ENCODE measurements at regions not wholly inside any gene's neighbourhood (a gene's known extent, or its start where the extent isn't known, plus 50 kb on each side); places are given as distances from the start of the nearest gene placed in this dataset.
A peak's percentile ranks its signal among the peaks of the same experiment; 100 is the strongest.

DNA sequence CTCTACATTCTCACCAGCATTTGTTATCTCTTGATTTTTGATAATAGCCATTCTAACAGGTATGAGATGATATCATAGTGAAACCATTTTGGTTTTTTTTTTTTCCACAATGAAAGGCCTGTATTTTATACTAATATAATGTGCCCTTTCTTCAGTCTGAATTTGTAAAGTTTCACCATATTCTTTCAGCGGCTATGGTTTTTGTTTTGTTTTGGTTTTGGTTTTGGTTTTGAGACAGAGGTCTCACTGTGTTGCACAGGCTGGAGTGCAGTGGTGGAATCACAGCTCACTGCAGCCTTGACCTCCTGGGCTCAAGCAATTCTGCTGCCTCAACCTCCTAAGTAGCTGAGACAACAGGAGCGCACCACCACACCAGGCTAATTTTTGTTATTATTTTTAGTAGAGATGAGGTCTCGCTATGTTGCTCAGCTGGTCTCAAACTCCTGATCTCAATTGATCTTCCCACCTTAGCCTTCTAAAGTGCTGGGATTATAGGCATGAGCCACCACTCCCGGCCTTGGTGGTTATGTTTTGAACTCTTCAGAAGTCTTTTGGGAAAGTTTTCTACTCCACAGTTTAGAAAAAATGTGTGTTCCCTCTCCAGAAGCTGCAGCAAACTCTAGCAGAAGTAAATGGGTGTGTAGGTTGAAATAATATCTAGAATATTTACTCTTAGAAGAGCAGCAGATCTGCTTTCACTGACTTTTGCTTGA lies 110.2 kb upstream of the UMPS start:
- DNase-seq (ENCODE audit: low spot score), result peak; percentile 63
- peak; percentile 80 to 87 for ATAC-seq
- Mint-ChIP-seq H3K36me3 (no peaks in the 10 kb centered on the region), H3K9me3 (no peaks in the 10 kb centered on the region), H3K4me1 (ENCODE audit: low read depth in 2 of 2) (peaks cover 42 to 47% of the 10 kb centered on the region in 2 donors), H3K4me3 (peak overlapping the region; percentile 70), H3K27me3 (no peaks in the 10 kb centered on the region), H3K27ac (peak overlapping the region; percentile 79 to 90)

DNA sequence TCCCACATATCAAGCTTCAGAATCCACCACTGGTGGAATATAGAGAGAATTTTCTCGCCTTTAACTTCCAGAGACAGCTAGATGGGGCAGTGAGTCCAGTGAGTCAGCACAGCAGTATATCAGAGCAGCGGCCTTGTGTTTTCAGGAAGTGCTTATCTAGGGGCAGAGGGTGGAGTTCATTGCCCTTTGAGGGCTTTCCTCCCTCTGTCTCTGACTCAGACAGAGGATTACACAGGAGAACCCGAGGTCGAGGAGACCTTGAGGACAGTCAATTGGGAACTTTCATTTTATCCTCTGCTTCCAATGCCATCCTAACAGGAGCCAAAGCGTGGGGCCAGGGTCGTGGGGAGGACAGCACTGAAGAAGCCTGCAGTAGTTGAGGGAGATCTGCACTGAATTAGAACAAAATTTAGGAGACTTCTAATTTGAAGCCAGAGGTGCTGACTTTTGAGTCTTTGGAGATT lies 109.6 kb upstream of the UMPS start:
- Mint-ChIP-seq H3K27me3 (no peaks in the 10 kb centered on the region), H3K9me3 (no peaks in the 10 kb centered on the region), H3K27ac (peak overlapping the region; percentile 79 to 90), H3K4me3 (peak overlapping the region; percentile 70), H3K4me1 (ENCODE audit: low read depth in 2 of 2) (peaks cover 36 to 42% of the 10 kb centered on the region in 2 donors), H3K36me3 (no peaks in the 10 kb centered on the region)
- DNase-seq (ENCODE audit: low spot score) (peak; percentile 61), ATAC-seq (peak; percentile 92 to 95)

DNA sequence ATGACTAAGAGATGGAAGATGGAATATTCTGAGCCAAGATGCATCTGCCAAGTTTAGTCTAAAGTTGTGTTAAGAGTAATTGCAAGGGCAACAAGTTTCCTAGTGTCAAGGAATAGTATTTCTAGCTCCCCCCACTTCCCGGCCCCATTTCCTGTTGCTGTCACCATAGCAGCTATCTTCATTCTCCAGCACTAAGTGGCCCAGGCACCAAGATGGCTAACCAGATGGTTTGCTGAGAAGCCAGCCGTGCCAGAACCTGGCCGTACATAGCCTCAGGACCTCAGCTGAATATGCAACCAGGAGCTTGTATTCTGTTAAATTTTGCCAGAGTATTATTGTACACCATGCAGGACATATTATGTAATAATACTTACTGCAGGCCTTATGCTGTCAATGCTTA lies 108.8 kb upstream of the UMPS start:
- Mint-ChIP-seq H3K9me3 (no peaks in the 10 kb centered on the region), H3K4me1 (ENCODE audit: low read depth in 2 of 2) (peaks cover 27 to 35% of the 10 kb centered on the region in 2 donors), H3K27me3 (no peaks in the 10 kb centered on the region), H3K27ac (peak overlapping the region in 1 of 2 donors; percentile 90), H3K36me3 (no peaks in the 10 kb centered on the region), H3K4me3 (no peak overlapping the region)
- DNase-seq (ENCODE audit: low spot score) (no peak), ATAC-seq (no peak)

GRCh38 chr3:124625074-124625473 lies 105.2 kb upstream of the UMPS start:
- H3K9me3 Mint-ChIP-seq, result no peaks in the 10 kb centered on the region
- H3K4me3 Mint-ChIP-seq, result no peak overlapping the region
- peaks cover 0 to 3% of the 10 kb centered on the region in 2 donors for H3K27me3 Mint-ChIP-seq
- no peak overlapping the region for H3K27ac Mint-ChIP-seq
- DNase-seq (ENCODE audit: low spot score) (no peak), ATAC-seq (no peak)
- no peaks in the 10 kb centered on the region for H3K36me3 Mint-ChIP-seq
- H3K4me1 Mint-ChIP-seq (ENCODE audit: low read depth in 2 of 2), result peaks cover 21% of the 10 kb centered on the region in 2 donors

DNA sequence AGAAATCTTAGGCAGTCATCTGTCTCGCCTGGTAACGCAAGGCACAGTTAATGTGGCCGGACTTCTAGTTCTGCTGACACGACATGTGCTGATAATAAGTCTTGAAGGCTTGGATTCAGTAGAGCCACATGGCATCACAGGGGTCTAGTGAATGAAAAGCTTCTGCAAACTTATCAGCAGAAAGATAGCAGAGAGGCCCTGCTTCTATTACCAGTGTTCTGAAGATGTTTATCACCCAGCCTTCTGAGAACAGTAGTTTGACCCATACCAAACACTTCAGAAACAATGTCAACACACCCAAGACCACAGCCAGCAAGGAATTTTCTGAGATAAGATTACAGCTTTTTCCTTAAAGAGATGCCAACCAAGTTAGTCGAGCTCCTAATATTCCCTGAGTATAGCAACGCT lies 102.7 kb upstream of the UMPS start:
- no peak for ATAC-seq
- no peaks in the 10 kb centered on the region for H3K9me3 Mint-ChIP-seq
- no peak overlapping the region for H3K27ac Mint-ChIP-seq
- DNase-seq (ENCODE audit: low spot score), result no peak
- H3K36me3 Mint-ChIP-seq, result no peaks in the 10 kb centered on the region
- H3K4me3 Mint-ChIP-seq, result no peak overlapping the region
- peaks cover 10 to 11% of the 10 kb centered on the region in 2 donors for H3K27me3 Mint-ChIP-seq
- peaks cover 6 to 8% of the 10 kb centered on the region in 2 donors for H3K4me1 Mint-ChIP-seq (ENCODE audit: low read depth in 2 of 2)

- DNase-seq (ENCODE audit: low spot score) (no peak), ATAC-seq (no peak)
- no peaks in the 10 kb centered on the region for H3K4me1 Mint-ChIP-seq (ENCODE audit: low read depth in 2 of 2)
- no peak overlapping the region for H3K4me3 Mint-ChIP-seq
- no peak overlapping the region for H3K27ac Mint-ChIP-seq
- H3K36me3 Mint-ChIP-seq, result no peaks in the 10 kb centered on the region
- H3K27me3 Mint-ChIP-seq, result peaks cover 10 to 14% of the 10 kb centered on the region in 2 donors
- H3K9me3 Mint-ChIP-seq, result no peaks in the 10 kb centered on the region
Observed at GRCh38 chr3:124628863-124629262, 101.4 kb upstream of the UMPS start.

GRCh38 chr3:124629497-124629896 lies 100.8 kb upstream of the UMPS start:
- H3K27me3 Mint-ChIP-seq, result peaks cover 10 to 14% of the 10 kb centered on the region in 2 donors
- DNase-seq (ENCODE audit: low spot score) (no peak), ATAC-seq (no peak)
- H3K9me3 Mint-ChIP-seq, result no peaks in the 10 kb centered on the region
- no peaks in the 10 kb centered on the region for H3K4me1 Mint-ChIP-seq (ENCODE audit: low read depth in 2 of 2)
- no peak overlapping the region for H3K4me3 Mint-ChIP-seq
- H3K27ac Mint-ChIP-seq, result no peak overlapping the region
- H3K36me3 Mint-ChIP-seq, result no peaks in the 10 kb centered on the region

- no peak for ATAC-seq
- H3K36me3 Mint-ChIP-seq, result no peaks in the 10 kb centered on the region
- DNase-seq (ENCODE audit: low spot score), result no peak
- H3K9me3 Mint-ChIP-seq, result no peaks in the 10 kb centered on the region
- peaks cover 5 to 6% of the 10 kb centered on the region in 2 donors for H3K4me1 Mint-ChIP-seq (ENCODE audit: low read depth in 2 of 2)
- H3K4me3 Mint-ChIP-seq, result no peak overlapping the region
- H3K27ac Mint-ChIP-seq, result no peak overlapping the region
- H3K27me3 Mint-ChIP-seq, result peaks cover 16 to 17% of the 10 kb centered on the region in 2 donors
Observed at GRCh38 chr3:124630960-124631359, 99.3 kb upstream of the UMPS start.

- no peaks in the 10 kb centered on the region for H3K36me3 Mint-ChIP-seq
- DNase-seq (ENCODE audit: low spot score), result no peak
- no peak overlapping the region for H3K27ac Mint-ChIP-seq
- no peaks in the 10 kb centered on the region for H3K9me3 Mint-ChIP-seq
- no peak overlapping the region for H3K4me3 Mint-ChIP-seq
- ATAC-seq, result no peak
- H3K27me3 Mint-ChIP-seq, result peaks cover 16 to 17% of the 10 kb centered on the region in 2 donors
- H3K4me1 Mint-ChIP-seq (ENCODE audit: low read depth in 2 of 2), result peaks cover 10 to 14% of the 10 kb centered on the region in 2 donors
Observed at GRCh38 chr3:124631727-124632126, 98.5 kb upstream of the UMPS start.

GRCh38 chr3:124632566-124633140 lies 97.6 kb upstream of the UMPS start:
- H3K27me3 Mint-ChIP-seq, result peaks cover 21 to 22% of the 10 kb centered on the region in 2 donors
- H3K27ac Mint-ChIP-seq, result no peak overlapping the region
- no peaks in the 10 kb centered on the region for H3K36me3 Mint-ChIP-seq
- no peak for DNase-seq (ENCODE audit: low spot score)
- ATAC-seq, result no peak
- H3K4me1 Mint-ChIP-seq (ENCODE audit: low read depth in 2 of 2), result peaks cover 15 to 20% of the 10 kb centered on the region in 2 donors
- no peaks in the 10 kb centered on the region for H3K9me3 Mint-ChIP-seq
- H3K4me3 Mint-ChIP-seq, result no peak overlapping the region

GRCh38 chr3:124633524-124633923 lies 96.7 kb upstream of the UMPS start:
- Mint-ChIP-seq H3K27ac (no peak overlapping the region), H3K4me3 (no peak overlapping the region), H3K27me3 (peaks cover 21 to 28% of the 10 kb centered on the region in 2 donors), H3K9me3 (no peaks in the 10 kb centered on the region), H3K4me1 (ENCODE audit: low read depth in 2 of 2) (peaks cover 19 to 25% of the 10 kb centered on the region in 2 donors), H3K36me3 (no peaks in the 10 kb centered on the region)
- ATAC-seq (no peak), DNase-seq (ENCODE audit: low spot score) (no peak)

- H3K9me3 Mint-ChIP-seq, result no peaks in the 10 kb centered on the region
- no peak overlapping the region for H3K4me3 Mint-ChIP-seq
Observed at GRCh38 chr3:124634210-124635168, 95.8 kb upstream of the UMPS start.

DNA sequence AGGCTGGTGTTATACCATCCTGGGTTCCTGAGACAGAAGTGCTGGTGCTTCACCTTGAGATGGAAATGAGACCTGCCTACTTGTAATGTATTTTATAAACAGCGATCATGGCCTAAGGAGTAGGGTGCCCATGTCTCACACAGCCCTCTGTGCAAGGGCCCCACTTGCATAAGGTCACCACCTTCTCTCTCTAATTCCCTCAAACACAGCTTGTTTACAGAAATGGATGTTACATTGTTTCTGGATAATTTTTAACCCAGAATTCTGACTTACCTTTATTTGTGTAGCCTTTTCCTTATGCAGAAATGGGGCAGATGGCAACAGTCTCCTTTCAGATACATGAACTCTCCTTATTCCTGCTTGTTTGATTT lies 95.1 kb upstream of the UMPS start:
- Mint-ChIP-seq H3K36me3 (no peaks in the 10 kb centered on the region), H3K27ac (no peak overlapping the region), H3K9me3 (no peaks in the 10 kb centered on the region), H3K4me1 (ENCODE audit: low read depth in 2 of 2) (peaks cover 32 to 41% of the 10 kb centered on the region in 2 donors), H3K4me3 (no peak overlapping the region), H3K27me3 (peaks cover 17 to 31% of the 10 kb centered on the region in 2 donors)
- no peak for ATAC-seq
- DNase-seq (ENCODE audit: low spot score), result no peak

More at GRCh38 chr3:124634210-124635168, 95.8 kb upstream of the UMPS start:
- ATAC-seq, result no peak
- peaks cover 27 to 35% of the 10 kb centered on the region in 2 donors for H3K4me1 Mint-ChIP-seq (ENCODE audit: low read depth in 2 of 2)
- H3K27me3 Mint-ChIP-seq, result peaks cover 20 to 31% of the 10 kb centered on the region in 2 donors
- no peak for DNase-seq (ENCODE audit: low spot score)
- H3K36me3 Mint-ChIP-seq, result no peaks in the 10 kb centered on the region
- H3K27ac Mint-ChIP-seq, result no peak overlapping the region
